ENCODE measurements at regions not wholly inside any gene's neighbourhood (a gene's known extent, or its start where the extent isn't known, plus 50 kb on each side); places are given as distances from the start of the nearest gene placed in this dataset.

- H3K4me3 Mint-ChIP-seq (ENCODE audit: unreplicated experiment), result no peak overlapping the region
- TF ChIP-seq, protein P1, sequence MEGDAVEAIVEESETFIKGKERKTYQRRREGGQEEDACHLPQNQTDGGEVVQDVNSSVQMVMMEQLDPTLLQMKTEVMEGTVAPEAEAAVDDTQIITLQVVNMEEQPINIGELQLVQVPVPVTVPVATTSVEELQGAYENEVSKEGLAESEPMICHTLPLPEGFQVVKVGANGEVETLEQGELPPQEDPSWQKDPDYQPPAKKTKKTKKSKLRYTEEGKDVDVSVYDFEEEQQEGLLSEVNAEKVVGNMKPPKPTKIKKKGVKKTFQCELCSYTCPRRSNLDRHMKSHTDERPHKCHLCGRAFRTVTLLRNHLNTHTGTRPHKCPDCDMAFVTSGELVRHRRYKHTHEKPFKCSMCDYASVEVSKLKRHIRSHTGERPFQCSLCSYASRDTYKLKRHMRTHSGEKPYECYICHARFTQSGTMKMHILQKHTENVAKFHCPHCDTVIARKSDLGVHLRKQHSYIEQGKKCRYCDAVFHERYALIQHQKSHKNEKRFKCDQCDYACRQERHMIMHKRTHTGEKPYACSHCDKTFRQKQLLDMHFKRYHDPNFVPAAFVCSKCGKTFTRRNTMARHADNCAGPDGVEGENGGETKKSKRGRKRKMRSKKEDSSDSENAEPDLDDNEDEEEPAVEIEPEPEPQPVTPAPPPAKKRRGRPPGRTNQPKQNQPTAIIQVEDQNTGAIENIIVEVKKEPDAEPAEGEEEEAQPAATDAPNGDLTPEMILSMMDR (IDR thresholded peaks at IDR 0.05; ENCODE audit: unreplicated experiment), result no peak
- no peak for DNase-seq (ENCODE audit: low spot score)
- H3K27ac Mint-ChIP-seq (ENCODE audit: unreplicated experiment), result no peak overlapping the region
- peaks cover 11% of the 10 kb centered on the region for H3K4me1 Mint-ChIP-seq (ENCODE audit: unreplicated experiment)
- peaks cover 2% of the 10 kb centered on the region for H3K27me3 Mint-ChIP-seq (ENCODE audit: unreplicated experiment)
- no peaks in the 10 kb centered on the region for H3K36me3 Mint-ChIP-seq (ENCODE audit: low read depth, unreplicated experiment)
- H3K9me3 Mint-ChIP-seq (ENCODE audit: unreplicated experiment), result no peaks in the 10 kb centered on the region
These were observed 56.8 kb upstream of the PPP2R3A start for GRCh38 chr3:135908737-135909136.

GRCh38 chr3:135911110-135911509 lies 54.4 kb upstream of the PPP2R3A start:
- Mint-ChIP-seq H3K36me3 (ENCODE audit: low read depth, unreplicated experiment) (no peaks in the 10 kb centered on the region), H3K27me3 (ENCODE audit: unreplicated experiment) (no peaks in the 10 kb centered on the region), H3K4me3 (ENCODE audit: unreplicated experiment) (no peak overlapping the region), H3K9me3 (ENCODE audit: unreplicated experiment) (no peaks in the 10 kb centered on the region), H3K4me1 (ENCODE audit: unreplicated experiment) (peaks cover 11% of the 10 kb centered on the region), H3K27ac (ENCODE audit: unreplicated experiment) (no peak overlapping the region)
- DNase-seq (ENCODE audit: low spot score), result no peak
- TF ChIP-seq, protein P1 (IDR thresholded peaks at IDR 0.05; ENCODE audit: unreplicated experiment), result no peak

DNA sequence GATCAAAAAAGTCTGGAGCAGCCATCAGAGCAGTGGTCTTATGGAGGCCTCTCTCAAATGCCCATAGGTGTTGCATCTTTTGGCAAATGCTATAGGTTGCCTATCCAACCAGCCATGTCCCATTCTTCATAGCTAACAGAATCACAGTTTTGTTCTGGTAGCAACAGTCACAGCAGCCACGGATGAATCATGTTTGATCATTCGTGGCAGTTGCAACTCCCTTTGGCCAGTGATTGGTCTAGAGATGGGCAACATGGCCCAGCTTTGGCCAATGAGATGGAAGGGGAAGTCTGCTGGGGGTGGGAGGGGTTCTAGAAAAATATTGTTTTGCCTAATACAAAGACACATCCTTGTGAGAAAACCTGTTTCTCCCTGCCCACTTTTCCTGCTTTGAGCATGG lies 50.3 kb upstream of the PPP2R3A start:
- Mint-ChIP-seq H3K9me3 (ENCODE audit: unreplicated experiment) (no peaks in the 10 kb centered on the region), H3K27me3 (ENCODE audit: unreplicated experiment) (no peaks in the 10 kb centered on the region), H3K36me3 (ENCODE audit: low read depth, unreplicated experiment) (no peaks in the 10 kb centered on the region), H3K4me3 (ENCODE audit: unreplicated experiment) (no peak overlapping the region), H3K4me1 (ENCODE audit: unreplicated experiment) (peaks cover 11% of the 10 kb centered on the region), H3K27ac (ENCODE audit: unreplicated experiment) (no peak overlapping the region)
- TF ChIP-seq, protein P1 (IDR thresholded peaks at IDR 0.05; ENCODE audit: unreplicated experiment), result no peak
- DNase-seq (ENCODE audit: low spot score), result no peak

Measured in endothelial cell (in vitro differentiated cells).